Upper lobe of left lung (tissue), 6 donors: ENCODE measurements at regions not wholly inside any gene's neighbourhood (a gene's known extent, or its start where the extent isn't known, plus 50 kb on each side); places are given as distances from the start of the nearest gene placed in this dataset.

Source experiments
- ATAC-seq, 2 donors: fragments of 200-7000 bp; cut with Tn5 transposase; one replicate each; pipeline ENCODE4 v1.9.1; 2022; ENCODE audit warnings: mild to moderate bottlenecking in 2 of 2, moderate library complexity in 2 of 2; ENCODE audit not compliant: low FRiP score in 2 of 2
- DNase-seq, 2 donors: peaks; one replicate each; pipeline ENCODE4 v3.0.0-alpha.2; 2019 to 2020
- H3K27ac ChIP-seq, 4 donors: fragments of 200-600 bp; sonication (generic); one replicate each; pipeline ENCODE4 v1.5.1; 2016 to 2019
- H3K27me3 ChIP-seq, 4 donors: fragments of 200-600 bp; sonication (generic); one replicate each; pipeline ENCODE4 v1.5.1; 2017 to 2019
- H3K36me3 ChIP-seq, 4 donors: fragments of 200-600 bp; sonication (generic); one replicate each; pipeline ENCODE4 v1.5.1; 2016 to 2019
- H3K4me1 ChIP-seq, 4 donors: fragments of 200-600 bp; sonication (generic); one replicate each; pipeline ENCODE4 v1.5.1; 2018 to 2019
- H3K4me3 ChIP-seq, 4 donors: fragments of 200-600 bp; sonication (generic); one replicate each; pipeline ENCODE4 v1.5.1; 2017 to 2019; ENCODE audit warnings: mild to moderate bottlenecking in 2 of 4, moderate library complexity in 1 of 4
- H3K9me3 ChIP-seq, 4 donors: fragments of 200-600 bp; sonication (generic); one replicate each; pipeline ENCODE4 v1.5.1; 2018 to 2019
- CTCF ChIP-seq, 6 experiments: fragments of 450-650 bp in 4 of 6; fragments of 200-600 bp in 2 of 6; sonication (generic) in 2 of 6; IDR thresholded peaks; one replicate each; pipeline ENCODE4 v1.5.1; 2016 to 2019; ENCODE audit warnings: antibody characterized with exemption in 6 of 6
- EP300 ChIP-seq, 4 donors: sonication (generic); formaldehyde crosslinking; IDR thresholded peaks; one replicate each; pipeline ENCODE4 v1.5.1; 2017; ENCODE audit warnings: antibody characterized with exemption in 4 of 4, control low read depth in 2 of 4
- POLR2A ChIP-seq, 4 donors: fragments of 450-650 bp; IDR thresholded peaks; one replicate each; pipeline ENCODE4 v1.5.1; 2016 to 2017; ENCODE audit warnings: antibody characterized with exemption in 4 of 4, mild to moderate bottlenecking in 2 of 4
- POLR2AphosphoS5 ChIP-seq, 2 donors: sonication (generic); formaldehyde crosslinking; IDR thresholded peaks; one replicate each; pipeline ENCODE4 v1.5.1; 2017; ENCODE audit warnings: antibody characterized with exemption in 2 of 2
- WGBS, 2 donors: methylation state at CpG; one replicate each; pipeline ENCODE4 v1.1.5; 2017 to 2018; 5-methylcytosine and 5-hydroxymethylcytosine counted together
- donor health status: DM: no; HTN: no; CAD: no; lungs with moderate emphysema.
- donor health status: DM: no; HTN: yes; CAD: no; lungs with severe emphysema.

DNA sequence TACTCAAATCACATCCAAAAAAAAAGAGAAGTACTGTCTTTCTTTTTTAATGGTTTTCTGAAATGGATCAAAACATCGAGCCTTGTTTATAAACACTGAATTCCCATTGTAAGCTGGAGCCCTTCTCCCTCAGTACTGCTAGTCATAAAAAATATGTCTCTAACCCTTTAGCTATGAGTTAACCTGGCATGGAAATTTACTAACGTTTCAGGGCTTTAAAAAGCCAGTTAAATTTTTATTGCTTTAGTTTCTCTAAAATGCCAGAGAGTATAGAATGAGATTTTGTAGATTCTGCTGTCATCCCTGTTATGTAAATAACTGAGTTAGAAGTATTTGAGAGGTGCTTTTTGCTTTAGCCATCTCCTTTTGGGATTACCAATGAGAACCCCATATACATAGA is 528.3 kb downstream of the EFNB2 start:
- no peak for TF ChIP-seq EP300 (IDR thresholded peaks at IDR 0.05)
- TF ChIP-seq POLR2AphosphoS5 (IDR thresholded peaks at IDR 0.05), result no peak
- TF ChIP-seq CTCF (IDR thresholded peaks at IDR 0.05), result no peak
- TF ChIP-seq POLR2A (IDR thresholded peaks at IDR 0.05), result no peak
- ATAC-seq, result no peak
- H3K4me1 ChIP-seq, result no peaks in the 10 kb centered on the region
- DNase-seq, result no peak
- WGBS, 2 donors, result 59 to 64% methylated on average over 2 of the region's 2 CpGs
- no peak overlapping the region for H3K27ac ChIP-seq
- H3K36me3 ChIP-seq, result no peaks in the 10 kb centered on the region
- H3K27me3 ChIP-seq, result no peaks in the 10 kb centered on the region
- no peaks in the 10 kb centered on the region for H3K9me3 ChIP-seq
- H3K4me3 ChIP-seq, result no peak overlapping the region

- Histone ChIP-seq H3K27ac (no peak overlapping the region), H3K36me3 (no peaks in the 10 kb centered on the region), H3K4me3 (no peak overlapping the region), H3K9me3 (no peaks in the 10 kb centered on the region), H3K27me3 (no peaks in the 10 kb centered on the region), H3K4me1 (no peaks in the 10 kb centered on the region)
- no peak for TF ChIP-seq EP300 (IDR thresholded peaks at IDR 0.05)
- no peak for TF ChIP-seq POLR2AphosphoS5 (IDR thresholded peaks at IDR 0.05)
- no peak for TF ChIP-seq CTCF (IDR thresholded peaks at IDR 0.05)
- TF ChIP-seq POLR2A (IDR thresholded peaks at IDR 0.05), result no peak
- DNase-seq, result no peak
- 48 to 74% methylated on average over 1 of the region's 1 CpG for WGBS, 2 donors
- no peak for ATAC-seq
Observed at GRCh38 chr13:106003651-106004050, 531.8 kb downstream of the EFNB2 start.

DNA sequence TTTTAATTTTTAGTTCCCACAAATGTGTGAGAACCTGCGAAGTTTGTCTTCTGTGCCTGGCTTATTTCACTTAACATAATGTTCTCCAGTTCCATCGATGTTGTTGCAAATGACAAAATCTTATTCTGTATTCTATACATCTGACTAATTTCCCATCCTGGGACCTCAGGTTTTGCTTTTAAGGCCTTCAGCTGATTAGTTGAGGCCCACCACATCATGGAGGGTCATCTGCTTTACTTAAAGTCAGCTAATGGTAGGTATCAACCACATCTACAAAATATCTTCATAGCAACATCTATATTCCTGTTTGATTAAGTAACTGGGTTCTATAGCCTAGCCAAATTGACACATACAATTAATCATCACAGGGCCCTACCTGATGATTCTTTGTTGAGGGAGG is 534.0 kb downstream of the EFNB2 start:
- no peak for DNase-seq
- H3K9me3 ChIP-seq, result no peaks in the 10 kb centered on the region
- WGBS, 2 donors, result 83 to 91% methylated on average over 1 to 2 of the region's 2 CpGs

DNA sequence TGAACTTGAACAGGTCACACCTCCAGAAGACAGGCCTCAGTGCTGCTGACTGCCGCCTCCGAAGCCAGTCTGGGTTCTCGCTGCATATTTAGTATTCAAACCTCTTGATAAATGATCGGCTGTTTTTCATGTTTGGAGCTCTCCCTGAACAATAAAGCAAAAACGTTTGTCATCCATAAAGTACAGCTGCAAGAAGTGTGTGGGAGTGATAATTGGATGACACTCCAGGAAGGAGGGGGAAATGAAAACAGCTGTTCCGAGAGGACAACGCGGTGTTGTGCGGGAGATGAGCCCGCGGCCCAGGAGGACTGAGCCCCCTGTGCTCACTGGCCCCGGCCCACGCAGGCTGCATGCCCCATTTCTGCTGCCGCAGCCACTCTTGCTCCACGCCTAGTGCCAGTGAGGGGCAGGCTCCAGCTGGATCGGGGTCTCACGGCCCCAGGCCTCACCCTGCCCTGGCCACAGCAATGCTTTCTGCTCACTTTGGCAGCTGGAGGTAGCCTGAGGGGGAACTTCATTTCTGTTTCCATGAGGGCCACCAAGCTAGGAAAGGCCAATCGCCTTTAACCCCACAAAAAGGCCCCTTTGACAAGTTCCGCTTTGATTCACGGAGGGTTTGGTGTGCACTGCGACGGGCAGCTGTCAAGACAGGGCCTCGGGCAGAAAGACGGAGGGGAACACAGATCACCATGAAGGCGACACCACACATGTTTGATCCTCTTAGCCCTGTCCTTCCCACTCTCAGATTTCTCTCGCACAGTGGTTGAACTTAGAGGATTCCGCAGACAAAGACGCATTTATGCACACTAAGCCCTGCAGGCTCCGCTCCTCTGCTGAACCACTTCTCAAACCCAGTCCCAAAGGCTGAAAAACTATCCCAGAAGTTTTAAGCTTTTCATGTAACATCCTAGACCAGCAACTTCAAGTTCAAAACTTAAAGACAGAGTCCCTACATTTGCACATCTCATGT is 537.6 kb downstream of the EFNB2 start:
- Histone ChIP-seq H3K36me3 (no peaks in the 10 kb centered on the region), H3K27me3 (no peaks in the 10 kb centered on the region), H3K4me3 (no peak overlapping the region), H3K9me3 (no peaks in the 10 kb centered on the region), H3K27ac (no peak overlapping the region), H3K4me1 (no peaks in the 10 kb centered on the region)
- ATAC-seq, result peak in 1 of 2 donors; percentile 42
- 77 to 79% methylated on average over 29 of the region's 29 CpGs for WGBS, 2 donors
- TF ChIP-seq POLR2A (IDR thresholded peaks at IDR 0.05) (no peak), CTCF (IDR thresholded peaks at IDR 0.05) (no peak), POLR2AphosphoS5 (IDR thresholded peaks at IDR 0.05) (no peak), EP300 (IDR thresholded peaks at IDR 0.05) (no peak)
- DNase-seq, result peak in 1 of 2 donors; percentile 47

More for the DNA sequence above, 534.0 kb downstream of the EFNB2 start:
- no peak overlapping the region for H3K27ac ChIP-seq
- TF ChIP-seq CTCF (IDR thresholded peaks at IDR 0.05), result no peak
- no peak for TF ChIP-seq POLR2AphosphoS5 (IDR thresholded peaks at IDR 0.05)
- no peak for TF ChIP-seq EP300 (IDR thresholded peaks at IDR 0.05)
- no peak for TF ChIP-seq POLR2A (IDR thresholded peaks at IDR 0.05)
- H3K4me3 ChIP-seq, result no peak overlapping the region
- H3K36me3 ChIP-seq, result no peaks in the 10 kb centered on the region
- H3K27me3 ChIP-seq, result no peaks in the 10 kb centered on the region
- no peak for ATAC-seq
- no peaks in the 10 kb centered on the region for H3K4me1 ChIP-seq
